Neuronal stem cell (in vitro differentiated cells): ENCODE measurements at regions not wholly inside any gene's neighbourhood (a gene's known extent, or its start where the extent isn't known, plus 50 kb on each side); places are given as distances from the start of the nearest gene placed in this dataset.
A peak's percentile ranks its signal among the peaks of the same experiment; 100 is the strongest.

Experiments
- DNase-seq: peaks from one replicate; pipeline ENCODE4 v3.0.0-alpha.2; 2013; ENCODE audit warnings: low spot score
- H2AFZ ChIP-seq: one replicate; pipeline ENCODE4 v1.6.1; 2013; ENCODE audit warnings: mild to moderate bottlenecking, low read length, inconsistent platforms
- H2AK5ac ChIP-seq: 2 replicates; pipeline ENCODE4 v1.6.1; 2013; ENCODE audit warnings: low read depth, mild to moderate bottlenecking, inconsistent platforms, low read length, moderate library complexity, mixed read lengths
- H2BK120ac ChIP-seq: 2 replicates; pipeline ENCODE4 v1.6.1; 2013; ENCODE audit warnings: low read depth, mild to moderate bottlenecking, inconsistent platforms, low read length, moderate library complexity, mixed read lengths
- H2BK12ac ChIP-seq: one replicate; pipeline ENCODE4 v1.6.1; 2013; ENCODE audit warnings: low read length, inconsistent platforms
- H2BK15ac ChIP-seq: 2 replicates; pipeline ENCODE4 v1.6.1; 2013; ENCODE audit warnings: mild to moderate bottlenecking, low read length, inconsistent platforms, mixed read lengths
- H2BK5ac ChIP-seq: one replicate; pipeline ENCODE4 v1.6.1; 2013; ENCODE audit warnings: inconsistent platforms, mild to moderate bottlenecking, low read length, moderate library complexity
- H3K14ac ChIP-seq: one replicate; pipeline ENCODE4 v1.6.1; 2013; ENCODE audit warnings: low read length, inconsistent platforms
- H3K18ac ChIP-seq: 2 replicates; pipeline ENCODE4 v1.6.1; 2013; ENCODE audit warnings: low read length, inconsistent platforms
- H3K23ac ChIP-seq: 2 replicates; pipeline ENCODE4 v1.6.1; 2013; ENCODE audit warnings: low read depth, mild to moderate bottlenecking, mixed read lengths, low read length, inconsistent platforms; ENCODE audit not compliant: poor library complexity
- H3K27ac ChIP-seq: replicated peaks from 3 replicates; pipeline ENCODE4 v1.5.1; 2013; ENCODE audit warnings: low read length, inconsistent platforms
- H3K27me3 ChIP-seq, 3 experiments: 2 replicates each; pipeline ENCODE4 v1.6.1; 2013; ENCODE audit warnings: low read length in 3 of 3, mild to moderate bottlenecking in 2 of 3, inconsistent platforms in 1 of 3, low read depth in 1 of 3, mixed read lengths in 1 of 3, moderate library complexity in 1 of 3; ENCODE audit not compliant: control insufficient read depth in 3 of 3, insufficient read depth in 3 of 3
- H3K36me3 ChIP-seq, 2 donors: replicated peaks in 1 of 2; 2 replicates each; pipeline ENCODE4 v1.6.1; 2013; ENCODE audit warnings: low read length in 2 of 2; ENCODE audit not compliant: control insufficient read depth in 2 of 2, insufficient read depth in 2 of 2
- H3K4ac ChIP-seq: 2 replicates; pipeline ENCODE4 v1.6.1; 2013; ENCODE audit warnings: inconsistent platforms, mild to moderate bottlenecking, low read length, moderate library complexity
- H3K4me1 ChIP-seq, 2 donors: 1 replicate in 1 of 2; 2 replicates in 1 of 2; pipeline ENCODE4 v1.6.1; 2013; ENCODE audit warnings: low read length in 2 of 2, low read depth in 1 of 2; ENCODE audit not compliant: control insufficient read depth in 2 of 2, insufficient read depth in 1 of 2
- H3K4me2 ChIP-seq: one replicate; pipeline ENCODE4 v1.6.1; 2013; ENCODE audit warnings: mild to moderate bottlenecking, low read length, inconsistent platforms; ENCODE audit not compliant: insufficient read depth, poor library complexity, severe bottlenecking
- H3K4me3 ChIP-seq, 2 donors: 2 replicates each; pipeline ENCODE4 v1.5.1; 2013; ENCODE audit warnings: low read length in 2 of 2, mild to moderate bottlenecking in 2 of 2, inconsistent platforms in 1 of 2, moderate library complexity in 1 of 2
- H3K79me1 ChIP-seq: one replicate; pipeline ENCODE4 v1.6.1; 2013; ENCODE audit warnings: low read depth, mild to moderate bottlenecking, inconsistent platforms, low read length, moderate library complexity
- H3K9ac ChIP-seq: one replicate; pipeline ENCODE4 v1.6.1; 2013; ENCODE audit warnings: mild to moderate bottlenecking, low read depth, low read length, inconsistent platforms; ENCODE audit not compliant: poor library complexity
- H3K9me3 ChIP-seq, 2 donors: replicated peaks in 1 of 2; 2 replicates each; pipeline versions ENCODE3 to v1.6.1; 2013; ENCODE audit warnings: low read length in 2 of 2, mild to moderate bottlenecking in 2 of 2, inconsistent platforms in 1 of 2, low read depth in 1 of 2, mixed read lengths in 1 of 2, moderate library complexity in 1 of 2; ENCODE audit not compliant: control insufficient read depth in 2 of 2, insufficient read depth in 1 of 2
- H4K8ac ChIP-seq: one replicate; pipeline ENCODE4 v1.6.1; 2013; ENCODE audit warnings: low read depth, mild to moderate bottlenecking, inconsistent platforms, low read length, moderate library complexity
- H4K91ac ChIP-seq: one replicate; pipeline ENCODE4 v1.6.1; 2013; ENCODE audit warnings: low read length, low read depth, mild to moderate bottlenecking, inconsistent platforms; ENCODE audit not compliant: poor library complexity
- WGBS, 2 donors: extraction: QIAGEN DNeasy Blood & Tissue Kit; methylation state at CpG; one replicate each; pipeline ENCODE4 v1.1.7; 2013; ENCODE audit warnings: missing lambda C conversion rate in 2 of 2, mixed read lengths in 1 of 2; ENCODE audit not compliant: insufficient read length in 2 of 2, insufficient replicate concordance in 1 of 2; ENCODE audit errors: extremely low coverage in 2 of 2; 5-methylcytosine and 5-hydroxymethylcytosine counted together

DNA sequence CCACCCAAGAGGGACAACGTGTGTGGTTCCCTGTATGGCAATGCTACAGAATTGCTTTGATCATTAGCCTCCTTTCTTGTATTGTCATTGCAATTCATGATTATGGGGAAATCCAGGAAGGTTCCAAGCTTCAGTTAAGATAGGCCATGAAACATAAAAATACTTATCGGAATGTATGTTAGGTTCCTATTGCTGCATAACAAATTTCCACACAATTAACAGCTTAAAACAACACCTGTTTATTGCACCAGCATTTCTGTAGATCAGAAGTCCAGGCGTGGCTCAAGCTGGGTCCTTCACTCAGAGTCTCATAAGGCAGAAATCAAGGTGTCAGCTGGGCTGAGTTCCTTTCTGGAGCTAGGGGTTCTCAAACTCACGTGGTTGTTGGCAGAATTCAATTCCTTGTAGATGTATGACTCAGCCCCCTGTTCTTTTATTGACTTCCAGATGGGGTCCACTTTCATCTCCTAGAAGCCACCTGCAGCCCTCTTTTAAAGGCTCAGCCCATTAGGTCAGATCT is 365.6 kb upstream of the TMPO start:
- Histone ChIP-seq H2BK5ac (no peak overlapping the region), H3K4me3 (no peak overlapping the region), H3K9me3 (no peaks in the 10 kb centered on the region), H3K27ac (no peak overlapping the region), H2BK120ac (no peak overlapping the region), H4K8ac (no peak overlapping the region), H2BK12ac (no peak overlapping the region), H3K14ac (no peak overlapping the region), H3K23ac (no peak overlapping the region), H3K4me1 (peaks cover 0 to 3% of the 10 kb centered on the region in 2 donors), H3K18ac (no peak overlapping the region), H3K27me3 (no peaks in the 10 kb centered on the region), H3K79me1 (no peaks in the 10 kb centered on the region), H2AK5ac (no peak overlapping the region), H3K4me2 (no peak overlapping the region), H2BK15ac (no peak overlapping the region), H3K36me3 (no peaks in the 10 kb centered on the region), H3K9ac (no peak overlapping the region), H4K91ac (no peak overlapping the region), H2AFZ (no peak overlapping the region), H3K4ac (no peak overlapping the region)
- no CpG with 5 or more reads among the region's 4 CpGs for WGBS, 2 donors
- DNase-seq, result no peak

DNA sequence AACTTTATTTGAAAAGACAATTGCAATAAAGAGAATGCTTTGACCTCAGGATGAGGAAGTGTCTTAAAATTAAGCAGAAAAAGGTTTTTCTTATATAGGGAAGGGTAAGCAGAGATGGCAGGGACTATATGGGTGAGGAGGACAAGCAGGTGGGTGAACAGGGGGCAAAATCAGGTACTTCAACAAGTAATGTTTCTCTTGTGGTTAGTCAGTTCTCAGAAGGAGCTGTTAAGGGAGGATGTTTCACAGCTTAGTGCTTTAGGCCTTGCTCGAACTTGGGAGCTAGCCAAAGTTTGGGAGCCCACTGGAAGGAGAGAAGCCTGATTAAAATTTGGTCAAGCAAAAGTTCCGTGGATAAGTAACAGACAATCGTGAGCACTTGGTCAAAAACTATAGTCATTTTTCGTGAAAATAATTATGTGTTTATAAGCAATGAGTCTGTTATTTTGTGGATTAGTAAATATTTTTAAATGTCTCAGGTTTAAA is 364.2 kb upstream of the TMPO start:
- Histone ChIP-seq H3K27ac (no peak overlapping the region), H3K4me1 (peaks cover 0 to 3% of the 10 kb centered on the region in 2 donors), H3K79me1 (no peaks in the 10 kb centered on the region)

DNA sequence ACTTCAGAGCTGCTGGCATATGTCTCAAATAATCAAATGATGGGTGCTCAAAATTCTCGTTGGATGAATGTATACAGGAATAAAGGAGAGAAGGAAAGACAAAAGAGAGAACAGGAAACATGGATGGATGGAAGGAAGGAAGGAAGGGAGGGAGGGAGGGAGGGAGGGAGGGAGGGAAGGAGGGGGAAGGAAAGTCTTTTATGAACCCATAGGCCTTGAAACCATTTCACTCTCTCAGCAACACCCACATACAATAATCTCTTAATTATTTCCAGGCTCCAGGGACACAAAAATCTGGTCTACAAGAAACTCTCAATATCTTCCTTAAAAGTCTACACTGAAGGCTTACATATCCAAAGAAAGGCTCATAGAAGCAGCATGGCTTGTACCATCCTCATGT is 363.4 kb upstream of the TMPO start:
- H2BK15ac ChIP-seq, result no peak overlapping the region
- no peak for DNase-seq
- no peaks in the 10 kb centered on the region for H3K9me3 ChIP-seq
- no peak overlapping the region for H3K14ac ChIP-seq
- H3K4ac ChIP-seq, result no peak overlapping the region
- no peak overlapping the region for H3K9ac ChIP-seq
- H3K79me1 ChIP-seq, result no peaks in the 10 kb centered on the region
- no peak overlapping the region for H3K23ac ChIP-seq
- peak overlapping the region; percentile 36 for H3K27ac ChIP-seq
- no peak overlapping the region for H2BK5ac ChIP-seq
- no peak overlapping the region for H2AK5ac ChIP-seq
- no peak overlapping the region for H4K91ac ChIP-seq
- no peak overlapping the region for H3K4me2 ChIP-seq
- peak overlapping the region; percentile 3 for H2AFZ ChIP-seq
- H3K27me3 ChIP-seq, result no peaks in the 10 kb centered on the region
- H3K4me1 ChIP-seq, result peaks cover 0 to 3% of the 10 kb centered on the region in 2 donors
- H3K36me3 ChIP-seq, result no peaks in the 10 kb centered on the region
- H3K18ac ChIP-seq, result no peak overlapping the region
- no peak overlapping the region for H2BK120ac ChIP-seq
- no peak overlapping the region for H3K4me3 ChIP-seq
- H2BK12ac ChIP-seq, result no peak overlapping the region
- WGBS, 2 donors, result no CpG with 5 or more reads among the region's 1 CpG
- no peak overlapping the region for H4K8ac ChIP-seq

More for the DNA sequence above, 364.2 kb upstream of the TMPO start:
- Histone ChIP-seq H3K23ac (no peak overlapping the region), H3K4me3 (no peak overlapping the region), H2BK15ac (no peak overlapping the region), H2BK120ac (no peak overlapping the region), H3K9ac (no peak overlapping the region), H3K36me3 (no peaks in the 10 kb centered on the region), H3K4me2 (no peak overlapping the region), H3K27me3 (no peaks in the 10 kb centered on the region), H3K14ac (no peak overlapping the region), H2BK12ac (no peak overlapping the region), H3K18ac (no peak overlapping the region), H4K91ac (no peak overlapping the region), H3K9me3 (no peaks in the 10 kb centered on the region), H2AK5ac (no peak overlapping the region), H2AFZ (no peak overlapping the region), H2BK5ac (no peak overlapping the region), H3K4ac (no peak overlapping the region), H4K8ac (no peak overlapping the region)
- DNase-seq, result no peak
- WGBS, 2 donors, result 100% methylated on average over 1 of the region's 4 CpGs; no CpG with 5 or more reads in 1 of the 2 donors

DNA sequence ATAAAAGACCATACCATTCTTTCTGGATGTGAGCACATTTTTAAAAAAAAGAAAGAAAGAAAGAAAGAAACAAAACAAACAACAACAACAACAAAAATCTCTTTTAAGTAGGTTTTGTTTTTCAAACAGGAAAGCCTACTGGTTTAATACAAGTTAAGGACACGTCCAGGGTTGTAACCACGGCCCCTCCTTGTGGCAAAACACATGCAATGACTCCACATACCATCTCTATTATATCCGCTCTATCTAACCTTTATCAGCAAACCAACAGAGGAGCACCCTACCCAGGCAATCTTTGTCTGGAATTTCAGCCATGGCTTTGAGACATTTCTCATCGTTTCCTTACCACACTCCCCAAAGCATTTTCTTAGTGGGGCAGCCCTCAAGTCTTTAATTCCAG is 360.5 kb upstream of the TMPO start:
- H3K14ac ChIP-seq, result no peak overlapping the region
- H2AK5ac ChIP-seq, result no peak overlapping the region
- WGBS, 2 donors, result no CpG with 5 or more reads among the region's 4 CpGs
- H3K27me3 ChIP-seq, result no peaks in the 10 kb centered on the region
- no peak overlapping the region for H2BK120ac ChIP-seq
- H4K8ac ChIP-seq, result no peak overlapping the region
- no peaks in the 10 kb centered on the region for H3K36me3 ChIP-seq
- H4K91ac ChIP-seq, result no peak overlapping the region
- H2AFZ ChIP-seq, result no peak overlapping the region
- H3K9me3 ChIP-seq, result no peaks in the 10 kb centered on the region
- no peak overlapping the region for H3K9ac ChIP-seq
- no peak overlapping the region for H2BK5ac ChIP-seq
- no peak overlapping the region for H3K4me3 ChIP-seq
- no peak overlapping the region for H3K4ac ChIP-seq
- H3K27ac ChIP-seq, result no peak overlapping the region
- H3K4me1 ChIP-seq, result peaks cover 0 to 3% of the 10 kb centered on the region in 2 donors
- no peaks in the 10 kb centered on the region for H3K79me1 ChIP-seq
- H2BK15ac ChIP-seq, result no peak overlapping the region
- no peak overlapping the region for H3K23ac ChIP-seq
- DNase-seq, result peak; percentile 29
- no peak overlapping the region for H2BK12ac ChIP-seq
- H3K4me2 ChIP-seq, result no peak overlapping the region
- no peak overlapping the region for H3K18ac ChIP-seq
